GM11168 (cell line): ENCODE measurements at regions not wholly inside any gene's neighbourhood (a gene's known extent, or its start where the extent isn't known, plus 50 kb on each side); places are given as distances from the start of the nearest gene placed in this dataset.
"Not testable (repeated sequence)": the region's sequence is repeated elsewhere in the genome, so short reads cannot be mapped to it uniquely, and the experiment has no call there.

ENCODE experiments used
- in situ Hi-C: fragments of 300-500 bp; cut with MboI; formaldehyde crosslinking; loops from one replicate; pipeline ENCODE4 v1.12.0; 2022; ENCODE audit warnings: low sequenced_read_pairs; ENCODE audit not compliant: unreplicated experiment

- in situ Hi-C loops: not testable (repeated sequence)
Observed at GRCh38 chr2:87424763-87425154, 323.1 kb upstream of the PLGLB2 start.

- in situ Hi-C loops: not testable (repeated sequence)
Observed at GRCh38 chr2:87425191-87425590, 322.7 kb upstream of the PLGLB2 start.

- in situ Hi-C loops: not testable (repeated sequence)
Observed at GRCh38 chr2:87425717-87426116, 322.2 kb upstream of the PLGLB2 start.

- in situ Hi-C loops: not testable (repeated sequence)
Observed at GRCh38 chr2:87428452-87429130, 319.3 kb upstream of the PLGLB2 start.

GRCh38 chr2:87429206-87429930 is 318.5 kb upstream of the PLGLB2 start:
- in situ Hi-C loops: not testable (repeated sequence)

GRCh38 chr2:87429931-87430275 is 318.0 kb upstream of the PLGLB2 start:
- in situ Hi-C loops: not testable (repeated sequence)

GRCh38 chr2:87431051-87431450 is 316.8 kb upstream of the PLGLB2 start:
- in situ Hi-C loops: not testable (repeated sequence)

- in situ Hi-C loops: not testable (repeated sequence)
Observed at GRCh38 chr2:87432711-87433453, 315.0 kb upstream of the PLGLB2 start.

GRCh38 chr2:87436007-87436406 is 311.9 kb upstream of the PLGLB2 start:
- in situ Hi-C loops: not testable (repeated sequence)

GRCh38 chr2:87437701-87438260 is 310.1 kb upstream of the PLGLB2 start:
- in situ Hi-C loops: not testable (repeated sequence)

GRCh38 chr2:87438780-87439454 is 309.0 kb upstream of the PLGLB2 start:
- in situ Hi-C loops: not testable (repeated sequence)

- in situ Hi-C loops: not testable (repeated sequence)
Observed at GRCh38 chr2:87439617-87440204, 308.2 kb upstream of the PLGLB2 start.

- in situ Hi-C loops: not testable (repeated sequence)
Observed at GRCh38 chr2:87440650-87441049, 307.2 kb upstream of the PLGLB2 start.

- in situ Hi-C loops: not testable (repeated sequence)
Observed at GRCh38 chr2:87441375-87441774, 306.5 kb upstream of the PLGLB2 start.

GRCh38 chr2:87442983-87443577 is 304.8 kb upstream of the PLGLB2 start:
- in situ Hi-C loops: not testable (repeated sequence)

GRCh38 chr2:87444951-87445350 is 302.9 kb upstream of the PLGLB2 start:
- in situ Hi-C loops: not testable (repeated sequence)

- in situ Hi-C loops: not testable (repeated sequence)
Observed at GRCh38 chr2:87445613-87446312, 302.1 kb upstream of the PLGLB2 start.

GRCh38 chr2:87446313-87446696 is 301.6 kb upstream of the PLGLB2 start:
- in situ Hi-C loops: not testable (repeated sequence)

GRCh38 chr2:87449462-87449980 is 298.4 kb upstream of the PLGLB2 start:
- in situ Hi-C loops: not testable (repeated sequence)
